Retina (tissue), 1 donor: ENCODE measurements at regions not wholly inside any gene's neighbourhood (a gene's known extent, or its start where the extent isn't known, plus 50 kb on each side); places are given as distances from the start of the nearest gene placed in this dataset.

Experiments
- DNase-seq: peaks from one replicate; pipeline ENCODE4 v3.0.0-alpha.2; 2016

GRCh38 chr5:128749136-128749898 lies 211.3 kb upstream of the FBN2 start:
- no peak for DNase-seq

GRCh38 chr5:128750155-128750554 lies 212.1 kb upstream of the FBN2 start:
- no peak for DNase-seq

DNA sequence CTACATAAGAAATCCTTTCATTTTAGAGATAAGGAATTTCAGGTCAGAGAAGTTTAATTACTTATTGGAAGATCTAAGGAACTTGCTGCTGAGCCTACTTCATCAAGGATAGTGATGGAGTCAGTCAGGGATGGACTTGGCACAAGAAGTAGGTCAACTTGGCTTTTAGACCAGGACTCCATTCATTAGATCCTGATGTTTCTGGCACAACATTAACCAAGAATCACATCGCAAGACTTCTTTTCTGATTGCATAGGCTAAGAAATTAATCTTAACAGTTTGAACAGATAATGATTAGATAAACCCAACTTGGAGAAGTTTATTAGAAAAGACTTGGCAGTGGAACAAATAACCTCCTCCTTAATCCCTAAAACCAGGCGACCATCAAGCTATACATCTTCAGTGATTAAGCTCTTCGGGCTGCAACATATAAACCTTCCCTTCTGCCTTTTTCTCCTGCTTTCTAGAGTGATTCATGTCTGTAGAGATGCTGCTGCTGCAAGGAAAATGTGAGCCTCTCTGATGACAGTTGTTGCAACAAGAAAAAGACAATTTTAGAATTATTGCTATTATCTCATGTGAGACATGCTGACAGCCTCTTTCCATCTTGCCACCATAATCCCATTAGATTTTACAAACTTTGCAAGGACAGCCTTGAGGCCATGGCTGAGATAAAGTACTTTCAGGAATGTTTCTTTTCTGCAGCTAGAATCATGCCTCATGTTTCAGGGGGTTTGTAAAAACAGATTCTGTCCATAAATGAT lies 207.9 kb upstream of the SLC27A6 start:
- DNase-seq: no peak

- no peak for DNase-seq
Observed at GRCh38 chr5:128762661-128763306, 202.5 kb upstream of the SLC27A6 start.

GRCh38 chr5:128763321-128763720 lies 202.0 kb upstream of the SLC27A6 start:
- DNase-seq: no peak

DNA sequence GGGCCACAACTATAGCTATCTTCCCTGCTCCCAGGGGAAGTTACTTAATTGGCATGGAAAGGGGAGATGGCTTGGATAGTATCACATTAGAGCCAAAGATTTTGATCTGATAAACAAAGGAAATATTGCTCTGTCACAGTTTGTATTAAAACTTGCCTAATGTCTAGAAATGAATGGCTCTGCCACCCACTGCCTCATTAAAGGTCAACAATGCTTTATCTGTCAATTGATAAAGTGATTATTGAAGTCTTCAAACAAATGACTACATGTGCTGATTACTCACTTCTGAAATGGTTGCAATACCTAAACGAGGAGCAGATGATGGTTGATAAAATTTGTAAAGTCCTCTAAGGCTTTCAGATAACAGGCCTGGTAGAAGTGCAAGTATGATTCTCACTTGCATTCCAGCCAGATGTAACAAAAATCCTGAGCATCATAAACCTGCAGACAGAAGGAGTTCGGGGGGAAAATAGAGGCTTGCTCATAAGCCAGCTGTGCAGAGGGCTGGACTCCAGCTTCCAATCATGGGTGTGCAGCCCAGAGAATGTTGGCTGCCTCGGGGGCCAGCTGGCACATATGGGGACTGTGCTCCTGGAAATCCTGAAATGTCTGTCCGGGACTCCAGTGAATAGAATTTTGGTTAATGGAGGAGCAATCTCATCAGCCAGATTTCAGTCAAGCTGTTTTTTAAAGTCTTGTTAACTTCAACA lies 200.5 kb upstream of the SLC27A6 start:
- DNase-seq: no peak

- DNase-seq: no peak
Observed at GRCh38 chr5:128765448-128766061, 199.7 kb upstream of the SLC27A6 start.

- no peak for DNase-seq
Observed at GRCh38 chr5:128766406-128766805, 198.9 kb upstream of the SLC27A6 start.

GRCh38 chr5:128770907-128771306 lies 194.4 kb upstream of the SLC27A6 start:
- DNase-seq: no peak

DNA sequence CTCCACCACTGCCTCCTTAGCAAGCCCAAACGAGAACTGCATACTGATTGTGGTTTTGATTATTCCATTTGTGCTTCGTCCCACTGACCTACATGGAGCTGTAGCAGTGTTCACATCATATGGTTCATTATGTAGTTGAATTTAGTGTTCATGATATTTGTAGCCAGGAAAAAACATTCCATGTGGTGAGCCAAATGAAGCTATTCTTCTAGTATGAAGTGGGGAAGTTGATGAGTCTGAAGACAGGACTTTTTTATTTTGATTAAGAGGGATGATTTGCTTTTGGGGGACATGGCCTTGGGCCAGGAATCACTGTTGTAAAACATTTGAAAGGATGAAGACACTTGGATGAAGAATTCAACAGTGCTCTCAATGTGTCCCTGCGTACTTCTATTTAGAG lies 192.9 kb upstream of the SLC27A6 start:
- DNase-seq: no peak

GRCh38 chr5:128773378-128773777 lies 191.9 kb upstream of the SLC27A6 start:
- no peak for DNase-seq

GRCh38 chr5:128774605-128775004 lies 190.7 kb upstream of the SLC27A6 start:
- no peak for DNase-seq

DNA sequence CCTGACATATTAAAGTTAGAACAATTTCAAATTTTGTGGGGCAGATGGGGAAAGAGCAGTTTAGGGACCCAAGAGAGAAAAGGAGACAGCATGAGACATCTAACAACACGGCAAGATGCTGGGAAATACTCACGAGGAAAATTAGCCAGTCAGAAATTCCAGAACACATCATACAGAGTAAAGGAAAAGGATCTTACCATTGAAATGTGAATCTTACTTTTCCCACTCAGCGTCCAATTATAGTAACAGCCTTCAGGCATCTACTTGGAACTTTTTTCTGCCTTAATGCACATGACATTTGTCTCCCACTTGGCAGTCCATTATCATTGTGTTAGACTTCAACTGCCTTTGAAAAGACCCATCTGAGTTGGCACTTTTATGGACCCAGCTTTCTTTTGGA lies 189.7 kb upstream of the SLC27A6 start:
- DNase-seq: no peak

GRCh38 chr5:128777052-128777451 lies 188.2 kb upstream of the SLC27A6 start:
- DNase-seq: no peak

GRCh38 chr5:128778474-128778873 lies 186.8 kb upstream of the SLC27A6 start:
- no peak for DNase-seq

DNA sequence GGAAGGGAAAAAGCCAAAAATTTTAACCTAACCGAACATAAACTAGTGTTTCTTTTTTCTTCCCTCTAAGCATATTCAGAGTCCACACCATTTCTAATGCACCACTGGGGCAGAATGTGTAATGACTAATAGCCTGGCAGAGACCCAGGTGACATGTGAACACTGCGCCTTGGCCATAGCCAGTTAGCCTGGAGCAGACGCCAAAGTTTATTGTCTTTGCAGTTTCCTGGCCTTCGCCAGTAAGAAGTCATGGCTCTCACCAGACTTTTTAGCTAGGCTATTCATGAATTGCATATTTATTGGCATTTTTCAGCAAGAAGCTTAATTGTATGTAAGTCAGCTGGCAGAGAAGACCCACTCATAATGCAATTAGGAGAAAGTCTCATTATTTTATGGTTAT lies 182.8 kb upstream of the SLC27A6 start:
- DNase-seq: no peak

GRCh38 chr5:128784726-128785125 lies 180.6 kb upstream of the SLC27A6 start:
- DNase-seq: no peak

DNA sequence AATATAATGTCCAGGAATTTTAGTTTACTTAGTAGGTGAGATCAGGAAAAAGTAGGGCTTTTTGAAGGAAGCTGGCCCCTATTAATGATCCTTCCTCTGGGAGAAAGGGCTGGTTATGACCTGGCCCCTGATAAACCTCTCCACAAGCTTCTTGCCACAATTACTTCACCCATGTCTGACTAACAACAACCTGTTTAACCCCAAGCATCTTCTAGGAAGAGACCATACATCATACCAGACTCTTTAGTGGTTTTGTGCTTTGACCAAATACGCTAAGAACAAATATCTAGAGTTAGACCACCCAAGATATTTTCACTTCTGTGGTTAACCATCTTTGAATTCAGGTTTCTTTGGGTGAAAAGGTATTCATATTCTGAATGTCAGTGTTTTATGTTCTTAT lies 174.0 kb upstream of the SLC27A6 start:
- no peak for DNase-seq

GRCh38 chr5:128796506-128796905 lies 168.8 kb upstream of the SLC27A6 start:
- DNase-seq: no peak

GRCh38 chr5:128798871-128799270 lies 166.4 kb upstream of the SLC27A6 start:
- DNase-seq: no peak

GRCh38 chr5:128799945-128800344 lies 165.3 kb upstream of the SLC27A6 start:
- DNase-seq: no peak

DNA sequence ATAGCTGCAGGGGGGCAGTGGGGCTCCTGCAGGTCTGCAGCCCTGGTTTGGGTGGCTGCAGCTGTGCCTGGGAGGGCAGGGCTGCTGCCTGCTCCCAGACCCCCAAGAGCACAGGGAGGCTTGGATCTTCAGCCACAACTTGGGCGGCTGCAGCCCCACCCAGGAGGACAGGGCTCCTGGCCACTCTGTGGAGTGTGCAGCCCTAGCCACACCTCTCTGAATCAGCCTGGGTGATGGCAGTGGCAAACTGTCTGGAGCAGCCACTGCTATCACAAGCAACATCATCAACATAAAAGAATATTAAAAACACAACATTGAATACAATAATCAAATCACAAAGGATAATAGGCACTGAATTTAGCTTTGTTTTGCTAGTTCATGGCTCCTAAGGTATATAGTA lies 164.9 kb upstream of the SLC27A6 start:
- no peak for DNase-seq
